ENCODE measurements at regions not wholly inside any gene's neighbourhood (a gene's known extent, or its start where the extent isn't known, plus 50 kb on each side); places are given as distances from the start of the nearest gene placed in this dataset.

DNA sequence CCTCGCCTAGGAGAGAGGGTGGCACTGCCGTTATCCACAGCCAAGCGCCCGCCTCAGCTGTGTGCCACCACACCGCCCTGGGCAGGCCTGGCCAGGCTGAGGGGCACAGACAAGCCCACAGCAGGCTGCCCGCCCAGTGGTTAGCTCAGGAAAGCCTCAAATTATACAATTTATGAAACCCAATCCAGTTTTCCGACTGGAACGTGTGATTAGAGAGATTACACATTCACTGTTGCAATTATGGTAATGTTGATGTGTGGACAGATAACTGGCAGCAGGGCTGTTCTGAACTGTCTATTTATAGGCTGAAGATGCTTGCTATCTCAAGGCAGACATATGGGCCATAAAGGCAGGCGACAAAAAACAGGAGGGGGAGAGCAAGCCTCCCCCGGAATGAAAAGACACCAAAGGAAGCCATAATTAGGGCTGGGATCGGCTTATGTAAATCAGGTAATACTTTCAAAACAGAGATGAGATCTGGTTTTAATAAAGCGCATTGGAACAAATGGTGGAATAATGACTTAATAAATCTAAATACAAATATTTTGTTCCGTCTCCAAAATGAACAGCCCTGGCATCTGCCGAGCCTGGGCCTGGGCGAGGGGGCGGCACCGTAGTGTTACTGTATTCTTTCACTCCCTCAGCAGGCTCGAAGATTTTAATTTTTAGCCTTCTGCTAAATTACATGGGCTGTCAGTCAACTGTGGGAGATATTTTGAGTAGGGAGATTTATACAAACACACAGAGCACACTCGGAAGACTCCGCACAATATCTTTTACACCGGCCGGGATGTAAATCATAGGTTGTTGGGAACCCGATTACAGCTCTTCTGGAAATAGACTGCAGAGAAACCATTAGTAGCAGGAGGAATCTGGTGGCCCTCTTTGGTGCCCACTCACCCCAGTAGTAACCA lies 103.1 kb upstream of the TLE3 start:
- TF ChIP-seq, protein P1, sequence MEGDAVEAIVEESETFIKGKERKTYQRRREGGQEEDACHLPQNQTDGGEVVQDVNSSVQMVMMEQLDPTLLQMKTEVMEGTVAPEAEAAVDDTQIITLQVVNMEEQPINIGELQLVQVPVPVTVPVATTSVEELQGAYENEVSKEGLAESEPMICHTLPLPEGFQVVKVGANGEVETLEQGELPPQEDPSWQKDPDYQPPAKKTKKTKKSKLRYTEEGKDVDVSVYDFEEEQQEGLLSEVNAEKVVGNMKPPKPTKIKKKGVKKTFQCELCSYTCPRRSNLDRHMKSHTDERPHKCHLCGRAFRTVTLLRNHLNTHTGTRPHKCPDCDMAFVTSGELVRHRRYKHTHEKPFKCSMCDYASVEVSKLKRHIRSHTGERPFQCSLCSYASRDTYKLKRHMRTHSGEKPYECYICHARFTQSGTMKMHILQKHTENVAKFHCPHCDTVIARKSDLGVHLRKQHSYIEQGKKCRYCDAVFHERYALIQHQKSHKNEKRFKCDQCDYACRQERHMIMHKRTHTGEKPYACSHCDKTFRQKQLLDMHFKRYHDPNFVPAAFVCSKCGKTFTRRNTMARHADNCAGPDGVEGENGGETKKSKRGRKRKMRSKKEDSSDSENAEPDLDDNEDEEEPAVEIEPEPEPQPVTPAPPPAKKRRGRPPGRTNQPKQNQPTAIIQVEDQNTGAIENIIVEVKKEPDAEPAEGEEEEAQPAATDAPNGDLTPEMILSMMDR (IDR thresholded peaks at IDR 0.05): no peak

DNA sequence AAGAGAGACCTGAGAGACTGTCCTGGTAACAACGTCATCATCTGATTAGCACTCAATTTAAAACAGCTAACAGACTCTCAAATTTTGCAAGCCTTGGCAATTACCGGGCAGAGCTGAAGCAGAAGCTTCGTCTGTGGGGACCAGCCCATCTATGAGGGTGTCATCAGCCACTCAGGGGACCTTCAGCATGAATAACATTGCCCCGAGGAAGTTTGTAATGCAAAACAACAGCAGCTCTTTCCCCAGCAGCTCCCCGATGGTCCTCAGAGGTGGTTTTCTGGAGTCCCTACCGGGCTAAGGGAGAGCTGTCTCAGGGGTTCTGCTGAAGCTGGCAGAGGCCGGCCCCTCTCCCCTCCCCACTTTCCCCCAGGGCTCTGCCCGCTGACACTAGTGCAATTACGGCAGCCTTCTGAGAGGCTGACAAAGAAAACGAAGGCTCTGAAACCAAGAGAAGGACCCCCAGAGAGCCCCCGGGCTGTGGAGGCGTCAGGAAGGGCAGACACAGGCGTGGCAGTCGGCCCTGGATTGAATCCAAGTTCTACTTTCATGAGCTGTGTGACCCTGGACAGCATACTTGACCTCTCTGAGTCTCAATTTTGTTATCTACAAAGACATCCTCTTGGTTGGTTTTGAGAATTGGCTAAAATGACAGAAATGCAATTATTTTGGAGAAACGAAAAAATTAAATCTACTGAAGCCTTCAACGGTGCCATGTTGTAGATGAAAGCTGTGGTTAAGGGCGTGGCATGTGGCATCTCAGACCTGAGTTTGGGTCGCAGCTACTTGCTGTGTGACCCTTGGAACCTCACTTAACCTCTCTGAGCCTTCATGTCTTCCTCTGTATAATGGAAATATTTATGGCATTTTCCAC lies 102.1 kb upstream of the TLE3 start:
- TF ChIP-seq, protein P1 (IDR thresholded peaks at IDR 0.05): no peak

DNA sequence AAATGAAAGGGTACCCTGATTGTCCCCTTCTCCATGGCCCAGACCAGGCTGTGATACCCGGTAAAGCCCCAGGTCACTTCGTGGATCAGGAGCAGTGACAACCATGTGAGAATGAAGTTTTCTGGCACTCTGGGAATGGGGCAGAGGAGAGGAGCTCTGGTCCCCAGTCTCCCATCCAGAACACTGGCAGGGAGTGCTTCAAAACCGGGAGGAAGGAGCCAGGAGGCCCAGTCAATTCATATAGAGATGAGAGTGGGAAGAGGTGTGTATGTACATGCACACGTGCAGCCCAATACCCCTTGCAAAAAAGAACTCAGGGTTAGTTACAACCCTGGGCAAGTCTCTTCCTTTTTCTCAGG lies 101.4 kb upstream of the TLE3 start:
- TF ChIP-seq, protein P1 (IDR thresholded peaks at IDR 0.05): no peak

DNA sequence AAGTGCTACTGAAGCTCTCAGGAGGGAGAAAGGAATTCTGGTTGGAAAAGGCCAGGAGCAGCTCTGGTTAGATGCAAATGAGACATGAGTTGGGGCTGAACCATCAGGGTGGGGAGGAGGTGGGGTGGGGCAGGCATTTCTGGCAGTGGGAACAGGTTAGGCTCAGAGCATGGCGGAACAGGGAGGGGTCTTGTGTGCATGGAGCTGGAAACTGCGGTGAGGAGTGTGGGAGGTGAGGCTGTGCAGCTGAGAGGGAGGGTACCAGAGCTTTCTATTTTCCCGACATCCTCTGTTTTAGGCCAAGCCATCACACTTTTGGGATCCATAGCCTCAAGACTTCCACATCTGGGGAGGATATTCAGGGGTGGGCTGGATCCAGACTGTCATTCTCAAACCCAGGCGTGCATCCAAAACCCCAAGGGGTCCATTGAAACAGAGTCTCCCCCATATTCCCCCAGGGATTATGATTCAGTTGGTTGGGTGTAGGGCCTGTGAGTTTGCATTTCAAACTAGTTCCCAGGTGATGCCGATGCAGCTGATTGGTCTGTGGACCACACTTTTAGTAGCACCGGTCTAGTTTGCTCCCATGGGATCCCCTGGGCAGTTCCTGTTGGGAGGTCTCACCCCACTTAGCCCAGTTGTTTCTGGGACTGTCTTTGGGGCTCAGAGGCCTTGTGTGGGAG lies 100.9 kb upstream of the TLE3 start:
- TF ChIP-seq, protein P1 (IDR thresholded peaks at IDR 0.05): no peak

DNA sequence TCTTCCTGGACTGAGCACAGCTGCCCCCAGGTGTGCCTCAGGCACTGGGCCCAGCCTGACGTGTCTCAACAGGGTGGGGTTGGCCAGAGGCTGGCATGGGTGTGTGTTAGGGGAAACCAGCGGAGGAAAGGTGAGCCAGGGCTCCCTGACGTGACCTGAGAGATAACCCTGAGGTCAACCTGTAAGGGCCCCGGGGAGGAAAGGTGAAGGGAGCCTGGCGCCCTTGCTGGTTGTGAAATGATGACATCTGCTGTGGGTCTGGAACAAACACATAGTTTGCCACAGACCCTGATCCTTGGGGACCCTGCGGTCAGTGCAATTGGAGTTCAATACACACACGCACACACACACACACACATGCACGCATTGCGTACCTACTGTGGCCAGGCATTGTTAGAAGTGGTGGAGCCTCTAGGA lies 100.2 kb upstream of the TLE3 start:
- TF ChIP-seq, protein P1 (IDR thresholded peaks at IDR 0.05): no peak

DNA sequence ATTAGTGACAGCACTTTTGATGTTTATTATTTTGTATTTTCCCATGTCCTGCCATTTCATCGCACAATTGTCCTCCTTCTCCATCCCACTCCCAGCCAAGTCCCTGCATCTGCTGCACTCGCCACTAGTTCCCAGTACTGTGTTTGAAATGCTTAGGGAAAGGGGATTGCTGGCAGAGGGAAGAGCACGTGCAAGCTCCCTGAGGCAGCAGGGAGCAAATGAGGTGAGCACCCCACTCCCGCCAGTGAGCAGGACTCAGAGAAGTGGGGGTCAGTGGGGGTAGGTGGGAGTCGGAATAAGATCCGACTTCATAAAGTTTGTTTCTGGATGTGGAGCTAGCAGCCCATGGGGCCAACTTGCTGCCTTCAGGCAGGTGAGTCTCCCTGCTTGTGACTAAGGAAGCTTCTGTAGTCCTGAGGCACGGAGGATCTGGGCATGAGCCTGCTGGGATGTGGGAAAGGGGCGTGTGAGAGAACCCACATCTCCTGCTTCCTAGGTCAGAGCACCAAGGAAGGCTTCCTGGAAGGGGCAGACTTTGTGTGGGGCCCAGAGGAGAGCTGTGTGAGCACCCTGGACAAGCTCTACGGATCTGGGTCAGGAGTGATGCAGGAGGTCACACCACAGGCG lies 99.7 kb upstream of the TLE3 start:
- TF ChIP-seq, protein P1 (IDR thresholded peaks at IDR 0.05): no peak

Data from LNCAP (cell line).